ENCODE measurements at regions not wholly inside any gene's neighbourhood (a gene's known extent, or its start where the extent isn't known, plus 50 kb on each side); places are given as distances from the start of the nearest gene placed in this dataset.
A peak's percentile ranks its signal among the peaks of the same experiment; 100 is the strongest.

GRCh38 chr17:79504181-79504605, 106.7 kb downstream of the RBFOX3 start:
- Histone ChIP-seq H3K27me3 (ENCODE audit: control insufficient read depth, insufficient read depth, low read length) (no peaks in the 10 kb centered on the region), H3K4me3 (ENCODE audit: low read length in 3 of 3) (no peak overlapping the region), H3K9ac (ENCODE audit: low read length in 3 of 3) (no peak overlapping the region), H3K9me3 (ENCODE audit: control insufficient read depth in 2 of 3, insufficient read depth in 1 of 3, low read length in 3 of 3) (no peaks in the 10 kb centered on the region), H3K27ac (ENCODE audit: low read depth in 2 of 2, low read length in 2 of 2) (no peak overlapping the region), H3K4me1 (ENCODE audit: control insufficient read depth in 2 of 3, insufficient read depth in 2 of 3, low read depth in 1 of 3, low read length in 3 of 3) (no peaks in the 10 kb centered on the region), H3K36me3 (ENCODE audit: control insufficient read depth in 2 of 3, insufficient read depth in 3 of 3, low read length in 3 of 3) (no peaks in the 10 kb centered on the region)
- TF ChIP-seq CTCF (IDR thresholded peaks at IDR 0.05; ENCODE audit: borderline replicate concordance, extremely low read depth, insufficient read depth), result no peak
- DNase-seq (peak in 2 of 5 donors; percentile 20 to 60), FAIRE-seq (no peak)
- intact Hi-C loops (cut with DNase I), result no loop called here

GRCh38 chr17:79503126-79503839, 107.6 kb downstream of the RBFOX3 start:
- DNase-seq, result no peak
- H3K36me3 ChIP-seq (ENCODE audit: control insufficient read depth in 2 of 3, insufficient read depth in 3 of 3, low read length in 3 of 3), result no peaks in the 10 kb centered on the region
- H3K4me1 ChIP-seq (ENCODE audit: control insufficient read depth in 2 of 3, insufficient read depth in 2 of 3, low read depth in 1 of 3, low read length in 3 of 3), result no peaks in the 10 kb centered on the region
- H3K9ac ChIP-seq (ENCODE audit: low read length in 3 of 3), result no peak overlapping the region
- FAIRE-seq, result no peak
- H3K27me3 ChIP-seq (ENCODE audit: control insufficient read depth, insufficient read depth, low read length), result no peaks in the 10 kb centered on the region
- H3K9me3 ChIP-seq (ENCODE audit: control insufficient read depth in 2 of 3, insufficient read depth in 1 of 3, low read length in 3 of 3), result no peaks in the 10 kb centered on the region
- no peak overlapping the region for H3K27ac ChIP-seq (ENCODE audit: low read depth in 2 of 2, low read length in 2 of 2)
- H3K4me3 ChIP-seq (ENCODE audit: low read length in 3 of 3), result no peak overlapping the region
- intact Hi-C loops (cut with DNase I), result no loop called here
- no peak for TF ChIP-seq CTCF (IDR thresholded peaks at IDR 0.05; ENCODE audit: borderline replicate concordance, extremely low read depth, insufficient read depth)

- FAIRE-seq, result no peak
- DNase-seq, result no peak
- H3K27me3 ChIP-seq (ENCODE audit: control insufficient read depth, insufficient read depth, low read length), result no peaks in the 10 kb centered on the region
- no peak overlapping the region for H3K4me3 ChIP-seq (ENCODE audit: low read length in 3 of 3)
- no peak for TF ChIP-seq CTCF (IDR thresholded peaks at IDR 0.05; ENCODE audit: borderline replicate concordance, extremely low read depth, insufficient read depth)
- H3K9ac ChIP-seq (ENCODE audit: low read length in 3 of 3), result no peak overlapping the region
- no peaks in the 10 kb centered on the region for H3K4me1 ChIP-seq (ENCODE audit: control insufficient read depth in 2 of 3, insufficient read depth in 2 of 3, low read depth in 1 of 3, low read length in 3 of 3)
- no peaks in the 10 kb centered on the region for H3K9me3 ChIP-seq (ENCODE audit: control insufficient read depth in 2 of 3, insufficient read depth in 1 of 3, low read length in 3 of 3)
- no peaks in the 10 kb centered on the region for H3K36me3 ChIP-seq (ENCODE audit: control insufficient read depth in 2 of 3, insufficient read depth in 3 of 3, low read length in 3 of 3)
- H3K27ac ChIP-seq (ENCODE audit: low read depth in 2 of 2, low read length in 2 of 2), result no peak overlapping the region
- intact Hi-C loops (cut with DNase I), result no loop called here
Observed at GRCh38 chr17:79501910-79502309, 108.9 kb downstream of the RBFOX3 start.

All from kidney (tissue), 13 donors.